ENCODE measurements at regions not wholly inside any gene's neighbourhood (a gene's known extent, or its start where the extent isn't known, plus 50 kb on each side); places are given as distances from the start of the nearest gene placed in this dataset.

DNA sequence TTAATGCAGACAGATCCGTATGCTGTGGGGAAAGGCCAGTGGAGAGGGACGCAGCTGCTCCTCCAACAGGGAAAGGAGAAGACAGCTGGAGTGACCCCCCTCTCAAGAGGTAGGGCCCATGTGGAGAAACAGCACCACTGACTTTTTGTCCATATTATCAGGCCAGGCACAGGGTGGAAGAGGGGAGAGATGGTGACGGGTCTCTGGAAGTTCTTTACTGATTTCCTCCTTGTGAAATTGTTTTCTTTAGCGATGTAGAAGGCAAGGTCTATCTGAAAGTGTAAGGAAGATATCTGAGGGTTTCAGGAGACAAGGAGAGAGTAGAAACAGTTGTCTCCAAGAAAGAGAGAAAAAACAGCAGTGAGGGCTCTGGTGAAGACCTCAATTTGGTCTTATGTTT, 338.8 kb downstream of the VPS13C start:
- TF ChIP-seq CTCF (IDR thresholded peaks at IDR 0.05) (no peak), POLR2A (IDR thresholded peaks at IDR 0.05) (no peak)
